Stimulated activated naive CD4-positive, alpha-beta T cell treated with Interleukin-2 at 50 U/mL for 16 hours (primary cell): ENCODE measurements at regions not wholly inside any gene's neighbourhood (a gene's known extent, or its start where the extent isn't known, plus 50 kb on each side); places are given as distances from the start of the nearest gene placed in this dataset.

ENCODE experiments used
- DNase-seq: peaks from one replicate; lab custom pipeline; 2025; lab: John Stamatoyannopoulos, UW

DNA sequence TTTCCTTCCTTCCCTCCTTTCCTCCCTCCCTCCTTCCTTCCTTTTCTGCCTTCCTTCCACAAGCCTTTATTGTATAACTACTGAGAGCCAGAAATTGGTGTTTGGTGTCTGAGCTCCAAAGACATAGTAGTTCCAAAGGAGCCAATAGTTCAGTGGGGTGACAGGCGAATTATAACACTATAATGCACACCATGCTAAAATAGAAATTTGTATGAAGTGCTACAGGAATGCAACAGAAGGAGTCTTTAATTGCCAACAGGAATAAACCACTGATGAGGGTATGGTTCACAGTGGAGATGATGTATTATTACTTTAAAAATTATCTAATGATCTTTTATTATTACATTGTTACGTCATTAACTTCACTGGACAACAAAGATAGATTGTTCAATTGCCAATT lies 158.8 kb upstream of the SP8 start:
- DNase-seq: no peak

DNA sequence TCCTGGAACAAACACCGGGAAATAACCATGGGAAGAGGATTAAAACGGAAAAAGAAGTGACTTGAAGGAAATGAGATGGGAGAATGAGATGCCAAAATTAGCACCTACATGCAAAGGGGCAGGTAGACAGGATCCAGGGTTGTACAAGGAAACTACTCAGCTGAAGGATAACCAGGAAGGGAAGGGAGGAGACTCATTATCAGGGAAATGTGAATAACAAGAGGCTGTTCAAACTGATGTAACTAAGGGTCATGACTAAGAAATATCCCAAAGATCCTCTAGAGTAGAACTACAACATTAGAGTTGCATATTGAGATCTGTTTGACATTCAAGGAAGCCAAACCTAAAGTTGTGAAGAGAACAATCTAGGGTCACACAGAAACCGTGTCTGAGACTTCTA lies 166.2 kb upstream of the SP8 start:
- no peak for DNase-seq

DNA sequence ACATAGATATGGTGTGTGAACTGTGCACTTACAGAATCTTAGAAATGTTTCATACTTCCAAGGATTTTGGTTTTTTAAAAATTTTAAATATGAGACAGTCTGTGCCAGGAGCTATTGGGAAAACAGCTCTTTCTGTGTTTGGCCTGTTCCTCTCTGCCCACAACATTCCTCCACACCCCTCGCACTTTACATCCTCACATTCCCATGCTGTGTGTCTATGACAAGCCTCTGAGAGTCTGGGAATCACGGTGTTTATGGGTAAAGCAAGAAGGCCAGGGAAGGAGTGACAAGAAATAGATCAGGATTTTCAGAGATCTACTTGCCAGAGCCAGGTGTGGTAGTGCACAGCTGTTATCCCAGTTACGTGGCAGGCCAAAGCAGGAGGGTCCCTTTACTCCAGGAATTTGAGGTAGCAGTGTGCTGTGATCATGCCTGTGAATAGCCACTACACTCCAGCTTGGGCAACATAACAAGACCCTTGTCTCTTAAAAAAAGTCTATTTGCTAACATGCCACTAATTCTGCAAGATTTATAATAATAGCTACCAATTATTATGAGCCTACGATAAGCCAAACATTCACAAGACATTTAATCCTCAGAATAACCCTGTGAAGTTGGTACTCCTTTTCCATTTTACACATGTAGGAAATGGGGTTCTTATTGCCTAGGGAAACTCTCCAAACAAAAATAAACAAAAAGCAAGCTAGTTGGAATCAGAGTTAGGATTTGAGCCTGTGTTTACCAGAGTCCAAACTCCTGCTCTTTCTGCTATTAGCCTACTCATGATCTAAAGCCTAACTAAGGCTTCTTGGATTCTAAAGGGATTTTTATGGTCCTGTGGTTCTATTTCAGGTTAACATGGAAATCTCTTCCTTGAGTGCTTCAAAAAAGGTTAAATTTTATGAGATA lies 168.3 kb upstream of the SP8 start:
- DNase-seq: no peak

DNA sequence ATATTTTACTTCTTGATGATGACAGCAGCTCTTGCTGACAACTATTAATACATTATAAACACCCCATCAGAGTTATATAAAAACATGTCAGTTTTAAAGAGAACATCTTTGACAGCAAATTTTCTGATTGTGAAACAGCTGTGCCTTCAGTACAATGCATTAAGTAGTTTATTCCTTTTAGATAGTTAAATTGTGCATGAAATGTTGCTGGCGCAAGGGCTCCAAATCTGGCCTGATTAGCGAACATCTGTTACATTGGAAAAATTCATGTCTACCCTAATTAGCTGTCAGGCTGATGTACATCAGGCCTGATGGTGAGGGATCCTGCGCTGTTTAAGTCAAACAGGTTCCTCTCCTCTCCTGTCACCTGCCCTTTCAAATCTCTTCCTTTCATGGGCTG lies 171.9 kb upstream of the SP8 start:
- no peak for DNase-seq

DNA sequence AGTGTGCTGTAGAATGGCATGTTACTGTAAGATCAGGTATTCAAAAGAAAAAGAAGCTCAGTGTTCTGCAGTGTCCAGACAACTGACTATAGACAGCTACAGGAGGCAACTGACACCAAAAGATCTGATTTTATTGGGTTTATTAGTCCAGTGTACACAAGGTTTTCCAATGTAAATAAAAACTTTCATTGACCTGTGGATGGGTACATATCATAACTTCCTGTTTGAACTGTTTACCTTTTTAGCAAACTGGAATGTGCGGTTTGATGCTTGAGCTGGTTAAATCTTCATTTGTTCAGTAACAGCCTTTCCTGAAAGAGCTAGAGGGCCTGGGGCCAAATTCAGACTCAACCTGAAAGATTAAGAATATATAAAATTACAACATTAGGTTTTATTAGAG lies 172.6 kb upstream of the SP8 start:
- DNase-seq: no peak

DNA sequence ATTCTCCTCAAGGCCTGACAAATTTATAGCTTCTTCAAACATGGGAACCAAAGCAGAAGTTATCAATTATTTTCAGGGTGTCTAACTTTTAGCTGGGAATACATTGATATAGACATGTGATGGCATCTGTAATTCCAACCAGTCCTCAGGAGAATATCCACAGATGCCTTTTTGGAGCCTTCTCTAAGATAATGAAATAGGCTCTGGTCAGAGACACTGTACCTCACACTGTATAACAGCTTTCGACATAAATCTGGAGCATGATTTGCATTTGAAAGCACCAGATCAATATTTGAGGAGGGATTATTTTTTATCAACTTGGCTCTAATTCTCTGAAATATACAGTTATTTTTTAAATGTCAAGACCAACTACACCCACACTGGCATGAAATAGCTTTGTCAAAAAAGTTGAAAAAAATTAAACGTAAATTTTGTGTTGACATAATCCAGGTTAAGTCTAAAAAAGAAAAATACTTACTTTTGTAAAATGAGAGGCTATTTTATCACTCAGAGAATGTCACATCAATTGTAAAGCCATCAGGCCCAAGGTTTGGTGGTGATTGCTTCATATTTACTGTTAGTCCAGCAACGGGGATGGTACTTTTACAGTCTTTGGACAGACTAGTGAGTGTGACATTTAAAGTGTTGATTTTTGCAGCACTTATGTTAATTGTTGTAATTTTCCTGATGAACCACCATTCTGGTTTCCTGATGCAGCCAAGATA lies 177.0 kb upstream of the SP8 start:
- no peak for DNase-seq

DNA sequence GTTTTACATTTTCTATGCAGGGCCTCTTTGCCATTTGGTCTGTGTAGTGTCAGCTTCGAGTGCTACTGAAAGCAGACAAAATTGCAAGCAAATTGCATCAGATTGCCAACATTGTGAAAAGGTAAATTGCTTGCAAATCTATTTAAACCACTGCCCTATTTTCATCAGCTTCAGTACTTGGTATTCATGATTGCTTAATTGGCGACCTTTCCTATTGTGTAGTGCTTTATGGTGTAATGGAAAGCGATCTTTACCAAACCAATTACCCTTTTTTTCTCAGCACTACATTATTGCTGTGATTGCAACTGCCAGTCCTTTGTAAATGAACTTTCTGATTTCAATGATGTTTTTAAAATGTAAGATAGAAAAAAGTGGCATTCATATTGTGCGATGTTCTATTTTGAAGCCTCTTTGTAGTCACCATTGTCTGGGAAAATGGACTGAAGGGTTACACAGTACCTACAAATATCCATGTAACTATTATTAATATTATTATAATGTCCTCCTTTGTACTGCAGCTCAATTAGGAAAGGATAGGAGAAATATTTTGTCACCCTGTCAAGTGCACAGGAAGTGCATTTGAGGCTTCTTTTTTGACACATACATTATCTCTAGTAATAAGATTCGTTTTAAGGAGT lies 177.7 kb upstream of the SP8 start:
- DNase-seq: no peak

DNA sequence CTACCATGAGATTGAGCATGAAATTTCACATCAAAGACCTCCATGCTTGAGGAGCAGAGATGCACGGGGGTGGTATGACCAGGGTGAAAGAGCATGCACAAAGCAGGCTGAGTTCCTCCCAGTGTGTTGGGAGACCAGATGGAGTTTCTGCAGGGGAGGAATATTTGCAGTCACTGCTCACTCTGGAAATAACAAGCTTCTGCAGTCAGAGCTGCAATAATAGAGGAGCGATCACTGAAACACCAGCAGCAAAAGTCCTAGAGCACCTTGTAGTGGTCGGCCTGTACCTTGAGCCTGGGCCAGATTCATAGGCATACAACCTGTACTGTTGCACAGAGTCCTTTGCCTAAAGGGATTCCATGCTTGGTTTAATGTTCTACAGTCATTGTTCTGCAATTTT lies 184.5 kb upstream of the SP8 start:
- no peak for DNase-seq

DNA sequence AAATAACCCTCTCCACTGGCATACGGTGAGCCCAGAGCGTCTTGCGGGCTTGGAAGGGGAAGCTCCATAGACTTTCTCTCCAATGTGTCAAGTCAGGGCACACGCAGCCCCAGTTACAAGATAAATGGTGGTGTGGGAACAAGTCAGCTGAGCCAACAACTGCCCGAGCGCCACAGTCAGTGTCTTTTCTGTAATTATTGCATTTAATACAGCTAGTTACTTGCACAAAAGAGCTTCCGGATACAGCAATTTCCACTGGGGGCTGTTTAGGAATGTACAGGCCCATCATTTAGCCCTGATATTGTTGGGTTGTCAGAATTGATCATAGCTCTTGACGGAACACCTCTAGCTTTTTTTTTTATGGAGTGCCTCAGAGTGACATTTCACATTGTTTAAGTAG lies 193.5 kb upstream of the SP8 start:
- no peak for DNase-seq

DNA sequence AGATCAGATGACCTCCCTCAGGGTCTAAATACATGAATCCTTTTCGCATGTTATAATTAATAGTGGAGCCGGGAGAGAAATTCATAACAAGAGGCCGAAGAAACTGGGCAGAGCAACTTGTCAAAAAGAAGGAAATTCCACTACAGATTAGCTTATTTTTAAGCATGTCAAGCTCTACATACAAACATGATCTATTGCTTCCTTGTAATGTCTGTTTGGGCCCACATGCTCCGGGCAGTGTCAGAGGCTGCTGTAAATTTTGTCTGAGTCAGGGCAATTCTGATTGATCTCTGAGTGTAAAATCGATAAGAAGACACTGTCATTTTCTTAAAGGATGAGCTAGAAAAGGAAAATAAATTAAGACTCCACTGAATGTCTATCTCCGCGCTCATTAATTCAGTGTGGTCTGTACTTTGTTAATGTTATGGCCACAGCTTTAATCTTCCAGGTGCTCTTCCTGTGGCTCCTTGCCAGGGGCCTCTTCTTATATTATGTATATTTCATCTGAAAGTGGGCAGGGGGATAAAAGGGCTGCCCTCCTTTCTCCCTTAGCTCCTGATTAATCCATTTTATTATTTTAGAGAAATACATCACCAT lies 194.1 kb upstream of the SP8 start:
- DNase-seq: no peak

DNA sequence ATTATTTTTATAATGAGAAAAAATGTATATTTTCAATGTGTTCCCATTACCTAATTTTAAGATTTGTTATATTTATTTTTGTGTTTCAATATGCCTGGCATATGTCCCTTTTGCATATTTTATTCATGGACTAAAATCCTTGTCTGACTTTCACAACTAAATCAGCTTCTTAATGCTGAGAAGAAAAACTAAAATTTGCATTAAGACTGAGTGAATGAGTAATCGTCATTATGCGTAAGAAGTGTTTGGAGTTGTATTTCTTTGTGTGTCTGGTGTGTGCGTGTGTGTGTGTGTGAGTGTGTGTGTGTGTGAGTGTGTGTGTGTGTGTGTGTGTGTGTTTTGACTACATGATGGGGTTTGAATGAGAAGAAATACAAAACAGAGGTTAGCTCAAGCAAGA lies 201.7 kb upstream of the SP8 start:
- no peak for DNase-seq

DNA sequence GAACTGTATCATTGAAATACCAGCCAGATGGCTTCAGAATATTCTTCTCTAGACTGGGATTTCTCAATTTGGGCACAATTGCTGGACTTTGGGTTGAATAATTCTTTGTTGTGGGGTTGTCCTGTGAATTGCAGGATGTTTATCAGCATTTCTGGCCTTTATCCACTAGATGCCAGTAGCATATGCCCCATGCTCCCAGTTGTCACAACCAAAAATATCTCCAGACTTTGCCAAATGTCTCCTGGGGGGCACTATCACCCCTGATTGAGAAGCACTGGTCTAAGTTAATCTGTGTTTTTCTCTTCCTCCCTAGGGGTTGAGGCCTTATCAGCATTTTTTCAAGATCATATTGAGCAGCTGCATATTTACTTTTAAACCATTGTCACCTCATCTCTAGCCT lies 204.9 kb upstream of the SP8 start:
- no peak for DNase-seq

DNA sequence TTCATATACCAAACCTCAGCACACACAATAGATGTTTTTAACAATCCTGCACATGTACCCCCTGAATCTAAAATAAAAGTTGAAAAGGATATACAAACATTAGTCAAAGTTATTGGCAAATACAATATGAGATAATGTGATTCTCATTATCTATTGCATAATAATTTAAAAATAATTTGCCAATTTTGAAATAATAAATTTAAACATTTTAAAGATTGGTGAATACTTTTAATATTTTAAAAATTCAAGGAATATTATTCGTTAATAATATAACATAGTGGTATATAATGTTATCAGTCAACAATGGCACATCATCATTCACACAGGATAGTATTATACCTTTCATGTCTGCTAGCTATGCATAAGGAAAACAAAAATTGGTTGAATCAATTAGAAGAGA lies 207.0 kb upstream of the SP8 start:
- DNase-seq: no peak

DNA sequence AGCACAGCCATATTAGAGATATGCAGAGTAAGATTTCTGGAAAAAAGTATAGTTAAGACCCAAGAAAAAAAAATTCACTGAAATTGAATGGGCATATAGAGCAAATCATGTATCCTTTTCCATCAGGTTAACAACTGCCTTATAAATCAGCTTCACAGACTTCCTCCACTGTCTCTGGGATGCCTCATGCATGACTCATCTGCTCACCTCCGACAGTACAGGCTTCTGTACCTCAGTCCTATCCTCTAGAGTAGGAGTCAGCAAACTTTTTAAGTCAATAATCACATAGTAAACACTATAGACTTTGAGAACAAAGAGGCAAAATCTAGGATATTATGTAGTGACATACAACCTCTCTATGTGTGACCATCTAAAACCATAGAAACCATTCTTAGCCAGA lies 211.6 kb upstream of the SP8 start:
- DNase-seq: no peak

DNA sequence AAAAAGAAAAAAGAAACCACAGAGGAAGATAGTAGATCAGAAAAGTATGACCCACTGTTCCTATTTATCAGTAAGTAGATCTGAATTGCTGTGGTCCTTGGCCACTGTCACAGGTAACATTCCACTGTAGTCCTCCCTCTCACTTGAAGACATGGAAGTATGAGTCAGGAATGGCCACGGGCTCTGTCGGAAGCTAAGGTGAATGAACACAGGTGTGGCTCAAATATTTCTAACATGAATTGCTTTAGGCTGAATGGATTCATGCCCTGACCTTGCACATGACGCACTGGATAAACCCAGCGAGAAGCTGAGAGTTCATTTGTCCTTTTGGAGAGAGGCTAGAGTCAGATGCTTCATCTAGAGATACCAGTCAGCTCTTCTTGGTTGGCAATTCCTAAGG lies 224.5 kb upstream of the SP8 start:
- no peak for DNase-seq

DNA sequence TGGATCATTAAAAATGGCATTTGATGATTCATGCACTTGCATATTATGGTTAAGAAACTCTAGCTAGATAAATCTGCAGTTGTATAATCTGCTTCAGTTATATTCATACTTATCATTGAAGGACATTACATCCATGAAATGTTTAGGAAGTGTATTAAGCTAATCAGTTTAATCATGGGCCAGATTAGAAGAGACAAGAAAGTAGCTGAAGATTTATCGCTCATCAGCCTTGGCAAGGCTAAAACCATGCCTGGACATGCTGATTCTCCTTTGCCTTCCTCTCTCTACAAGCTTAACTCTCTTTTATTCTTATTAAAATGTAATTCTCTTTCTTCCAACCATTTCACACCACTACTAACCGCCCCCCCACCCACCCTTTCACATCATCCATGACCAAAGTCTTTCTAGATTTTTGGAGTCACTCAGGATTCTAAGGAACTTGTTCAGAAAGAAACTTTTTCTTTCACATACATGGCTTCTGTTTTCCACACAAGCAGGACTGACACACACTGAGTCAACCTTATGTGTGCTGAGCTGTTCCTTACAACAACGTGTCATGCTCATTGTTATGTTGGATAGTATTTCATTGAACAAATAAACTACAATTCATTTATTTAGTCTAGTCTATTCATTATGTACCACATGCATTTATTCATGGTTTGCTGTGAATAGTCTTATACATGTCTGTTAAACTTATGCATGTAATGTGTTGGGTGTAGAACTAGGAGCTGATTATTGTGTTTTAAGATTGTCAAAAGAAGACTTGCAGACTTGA lies 227.3 kb upstream of the SP8 start:
- DNase-seq: no peak

DNA sequence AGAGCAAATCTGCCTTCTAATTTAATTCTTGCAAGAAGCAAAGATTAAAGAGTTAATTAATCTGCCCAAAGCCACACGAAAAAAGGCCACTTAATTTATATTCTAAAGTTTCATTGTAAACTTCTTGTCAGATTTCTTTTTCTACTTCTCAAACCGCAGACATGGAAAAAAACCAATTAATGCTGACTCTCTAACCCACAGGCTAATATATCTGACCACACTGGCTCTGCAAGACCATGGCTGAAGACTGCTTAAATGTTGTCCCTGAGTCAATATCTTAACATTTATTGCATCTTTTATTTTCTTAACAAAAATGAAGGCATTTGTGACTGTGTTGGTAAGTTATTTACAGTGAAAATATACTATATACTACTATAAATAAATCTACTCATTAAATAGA lies 234.0 kb upstream of the SP8 start:
- DNase-seq: no peak

DNA sequence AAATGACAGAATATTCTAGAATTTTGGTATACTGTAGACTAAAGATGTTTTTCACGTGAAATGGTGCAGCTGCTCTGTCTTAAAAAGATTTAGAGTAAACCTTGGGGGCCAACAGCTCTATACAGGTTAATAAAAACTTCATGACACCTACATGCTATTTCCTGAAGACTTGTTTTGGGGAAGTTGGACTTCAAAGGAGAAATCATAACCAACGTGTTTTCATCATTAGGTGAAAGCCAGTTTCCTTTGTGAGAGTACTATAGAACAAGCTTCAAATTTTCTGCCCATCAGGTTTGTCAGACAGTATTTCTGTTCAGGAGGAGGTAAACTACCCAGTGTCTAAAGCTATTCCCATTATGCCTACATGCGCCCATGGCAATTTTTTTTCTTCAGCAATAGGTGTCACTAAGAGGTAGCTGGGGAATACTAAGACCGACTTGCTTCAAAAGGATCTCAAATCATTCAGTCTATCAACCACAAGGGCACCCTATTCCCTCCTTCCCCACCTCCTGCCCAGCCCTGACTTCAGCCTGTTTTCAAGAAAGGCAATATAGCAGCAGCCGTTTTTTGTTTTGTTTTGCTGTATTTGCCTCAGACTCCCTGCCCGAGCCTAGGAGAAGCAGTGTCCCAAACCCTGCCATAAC lies 237.3 kb upstream of the SP8 start:
- DNase-seq: no peak

DNA sequence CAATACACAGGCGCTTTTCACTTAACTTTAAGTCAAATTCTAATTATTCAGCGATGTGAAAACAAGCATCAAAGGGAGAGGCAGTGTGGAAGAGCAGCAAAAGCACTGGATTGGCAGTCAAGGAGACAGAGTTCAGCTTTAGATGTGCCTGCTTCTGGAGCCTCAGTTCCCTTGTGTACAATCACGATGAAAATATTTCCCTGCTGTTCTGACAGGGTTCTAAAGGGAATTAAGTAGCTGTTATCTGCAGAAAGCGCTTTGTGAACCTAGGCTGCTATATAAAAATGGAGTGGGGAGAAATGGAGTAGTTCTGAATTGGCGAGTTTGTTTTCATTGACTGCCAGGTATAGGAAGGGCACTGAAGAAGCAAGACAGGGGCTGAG lies 237.8 kb upstream of the SP8 start:
- no peak for DNase-seq

DNA sequence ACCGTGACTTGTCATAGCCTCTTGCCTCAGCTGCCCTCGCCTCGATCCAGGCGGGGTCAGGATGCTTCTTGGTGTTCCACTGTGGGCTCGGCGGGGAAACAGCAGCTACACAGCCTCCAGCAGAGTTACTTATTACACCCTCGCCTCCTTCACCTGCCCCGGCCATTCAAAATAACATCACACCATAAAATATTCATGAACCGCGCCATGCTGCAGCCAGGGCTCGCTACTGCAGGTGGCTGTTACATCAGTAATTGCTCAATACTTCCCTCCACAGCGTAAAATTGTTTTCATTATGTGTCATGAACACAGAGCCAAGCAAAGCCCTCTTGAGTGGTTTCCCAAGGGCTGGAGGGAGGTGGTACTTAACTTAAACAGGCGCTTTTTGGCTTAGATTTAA lies 241.5 kb upstream of the SP8 start:
- DNase-seq: no peak

DNA sequence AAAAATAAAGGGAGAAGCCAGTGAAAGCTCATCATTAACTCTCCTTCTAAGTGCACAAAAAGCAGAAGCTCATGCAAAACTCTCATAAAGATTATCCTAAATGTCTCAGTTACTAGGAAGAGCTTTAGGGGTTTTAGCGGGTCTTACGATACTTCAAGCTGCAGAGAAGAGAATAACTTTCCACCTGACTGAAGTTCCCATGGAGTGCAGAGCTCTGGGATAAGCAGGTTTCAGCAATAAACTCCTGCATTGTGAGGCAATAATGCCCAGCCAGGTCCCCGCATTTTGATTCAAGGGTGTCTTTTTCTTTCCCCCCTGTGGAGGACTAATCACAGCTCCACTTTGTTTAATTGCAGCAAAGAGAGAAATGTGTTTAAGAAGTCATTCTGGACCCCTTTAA lies 241.9 kb upstream of the SP8 start:
- DNase-seq: no peak

DNA sequence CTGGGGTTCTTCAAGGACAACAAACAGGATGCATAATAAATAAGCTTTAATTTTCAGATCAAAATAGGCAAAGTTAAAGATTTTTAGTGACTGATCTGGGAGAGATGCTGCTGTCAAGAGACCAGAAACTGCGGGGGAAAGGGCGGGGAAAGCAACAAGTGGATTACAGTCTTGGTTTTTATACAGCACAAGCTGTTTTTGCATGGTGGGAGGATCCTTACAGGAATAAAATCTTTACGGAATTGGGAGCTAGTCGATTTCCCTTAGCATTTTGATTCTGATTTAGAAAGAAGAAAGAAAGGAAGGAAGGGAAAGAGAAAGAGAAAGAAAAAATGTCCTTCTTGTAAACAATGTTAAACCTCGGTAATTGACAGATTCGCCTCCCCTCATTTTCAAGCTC lies 242.3 kb upstream of the SP8 start:
- DNase-seq: no peak
